Psoas muscle (tissue), 7 donors: ENCODE measurements at regions not wholly inside any gene's neighbourhood (a gene's known extent, or its start where the extent isn't known, plus 50 kb on each side); places are given as distances from the start of the nearest gene placed in this dataset.

Experiments
- ATAC-seq, 4 donors: fragments of 200-7000 bp; cut with Tn5 transposase; one replicate each; pipeline ENCODE4 v1.9.1; 2020; ENCODE audit warnings: moderate library complexity in 3 of 4, mild to moderate bottlenecking in 2 of 4
- DNase-seq, 2 donors: peaks; one replicate each; pipeline ENCODE4 v3.0.0-alpha.2; 2020
- H3K27ac ChIP-seq: fragments of 200-600 bp; one replicate; pipeline ENCODE4 v1.8.0; 2022
- H3K27me3 ChIP-seq, 3 donors: fragments of 200-600 bp in 1 of 3; one replicate each; pipeline versions ENCODE4 v1.6.1 to v1.8.0; 2013 to 2022; ENCODE audit warnings: low read length in 2 of 3, mild to moderate bottlenecking in 2 of 3, moderate library complexity in 1 of 3; ENCODE audit not compliant: insufficient read depth in 3 of 3
- H3K36me3 ChIP-seq, 2 donors: fragments of 200-600 bp in 1 of 2; one replicate each; pipeline versions ENCODE4 v1.6.1 to v1.8.0; 2013 to 2022; ENCODE audit warnings: low read depth in 1 of 2, mild to moderate bottlenecking in 1 of 2, moderate library complexity in 1 of 2; ENCODE audit not compliant: insufficient read depth in 1 of 2
- H3K4me1 ChIP-seq: fragments of 200-600 bp; one replicate; pipeline ENCODE4 v1.8.0; 2022
- H3K4me3 ChIP-seq: fragments of 200-600 bp; one replicate; pipeline ENCODE4 v1.8.0; 2022; ENCODE audit warnings: mild to moderate bottlenecking
- H3K9me3 ChIP-seq: fragments of 200-600 bp; one replicate; pipeline ENCODE4 v1.8.0; 2022
- CTCF ChIP-seq: fragments of 200-600 bp; IDR thresholded peaks from one replicate; pipeline ENCODE4 v1.8.0; 2022; ENCODE audit warnings: antibody characterized with exemption
- WGBS, 3 donors: extraction: QIAGEN DNeasy Blood & Tissue Kit; methylation state at CpG; one replicate each; pipeline versions ENCODE4 v1.1.6 to v1.1.7; 2013; 5-methylcytosine and 5-hydroxymethylcytosine counted together
- intact Hi-C, 2 donors: fragments of 100-400 bp; cut with DNase I; formaldehyde crosslinking; loops; one replicate each; pipeline versions ENCODE4 v1.11.0 to v1.14.2; 2022
- donor health status: healthy with polysubstance abuse.
- donor health status: DM: no; HTN: no; CAD: no; lungs with moderate emphysema.
- donor health status: Bipolar disorder and iron deficiency.
- donor health status: healthy.
- donor health status: DM: yes; HTN: yes; CAD: no.
- donor health status: DM: no; HTN: no; CAD: no.
- donor health status: DM: yes; HTN: yes; CAD: no.

GRCh38 chr13:50711131-50711815 is 132.2 kb downstream of the DLEU7 start:
- no peaks in the 10 kb centered on the region for H3K27me3 ChIP-seq
- ATAC-seq (no peak), DNase-seq (no peak)
- TF ChIP-seq CTCF, result no peak
- 79 to 85% (median 80%) methylated on average over 6 of the region's 6 CpGs for WGBS, 3 donors
- H3K36me3 ChIP-seq, result no peaks in the 10 kb centered on the region
- H3K9me3 ChIP-seq, result no peaks in the 10 kb centered on the region
- H3K4me1 ChIP-seq, result peaks cover 13% of the 10 kb centered on the region
- intact Hi-C loops, result no loop called here
- no peak overlapping the region for H3K4me3 ChIP-seq
- no peak overlapping the region for H3K27ac ChIP-seq

- intact Hi-C loops, result no loop called here
- DNase-seq (no peak), ATAC-seq (no peak)
- Histone ChIP-seq H3K36me3 (no peaks in the 10 kb centered on the region), H3K4me3 (no peak overlapping the region), H3K27me3 (no peaks in the 10 kb centered on the region), H3K4me1 (peaks cover 13% of the 10 kb centered on the region), H3K9me3 (no peaks in the 10 kb centered on the region), H3K27ac (no peak overlapping the region)
- no peak for TF ChIP-seq CTCF
- WGBS, 3 donors, result 44 to 62% (median 52%) methylated on average over 3 of the region's 3 CpGs
Observed at GRCh38 chr13:50711996-50712395, 131.5 kb downstream of the DLEU7 start.

- DNase-seq (no peak), ATAC-seq (no peak)
- Histone ChIP-seq H3K36me3 (no peaks in the 10 kb centered on the region), H3K4me1 (peaks cover 13% of the 10 kb centered on the region), H3K9me3 (no peaks in the 10 kb centered on the region), H3K4me3 (no peak overlapping the region), H3K27ac (no peak overlapping the region), H3K27me3 (no peaks in the 10 kb centered on the region)
- intact Hi-C loops, result no loop called here
- TF ChIP-seq CTCF, result no peak
- 23 to 28% (median 27%) methylated on average over 3 of the region's 3 CpGs for WGBS, 3 donors
Observed at GRCh38 chr13:50712456-50712855, 131.0 kb downstream of the DLEU7 start.

GRCh38 chr13:50712881-50713280 is 130.6 kb downstream of the DLEU7 start:
- WGBS, 3 donors, result 28 to 37% (median 31%) methylated on average over 7 of the region's 7 CpGs

More at GRCh38 chr13:50712881-50713280, 130.6 kb downstream of the DLEU7 start:
- H3K9me3 ChIP-seq, result no peaks in the 10 kb centered on the region
- H3K4me3 ChIP-seq, result no peak overlapping the region
- H3K27ac ChIP-seq, result no peak overlapping the region
- intact Hi-C loops, result no loop called here
- no peaks in the 10 kb centered on the region for H3K27me3 ChIP-seq
- DNase-seq (no peak), ATAC-seq (no peak)
- H3K4me1 ChIP-seq, result peaks cover 13% of the 10 kb centered on the region
- TF ChIP-seq CTCF, result no peak
- no peaks in the 10 kb centered on the region for H3K36me3 ChIP-seq
